ENCODE measurements at regions not wholly inside any gene's neighbourhood (a gene's known extent, or its start where the extent isn't known, plus 50 kb on each side); places are given as distances from the start of the nearest gene placed in this dataset.

DNA sequence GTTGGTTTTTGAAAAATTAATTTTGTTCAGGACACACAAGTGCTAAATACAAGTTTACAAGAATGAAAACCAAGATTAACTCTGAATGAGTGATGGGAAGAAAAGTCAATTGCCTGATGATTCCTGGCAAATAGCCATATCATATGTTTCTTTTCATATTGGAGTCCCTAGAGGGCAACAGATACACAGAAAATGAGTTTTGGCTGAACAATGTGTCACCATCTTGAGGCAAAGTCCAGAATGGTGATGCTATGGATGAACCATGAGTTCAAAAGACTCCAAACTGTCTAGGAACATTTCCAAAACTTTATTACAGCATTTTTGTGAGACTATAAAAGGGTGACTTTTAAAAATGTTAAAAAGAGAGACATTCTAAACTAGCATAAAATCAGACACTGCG is 382.9 kb downstream of the TMEM161B start:
- CTCF ChIA-PET = no interaction called here
- POLR2A ChIA-PET (ENCODE audit: low non-redundant PET) = no interaction called here
- TF ChIP-seq, protein P1, sequence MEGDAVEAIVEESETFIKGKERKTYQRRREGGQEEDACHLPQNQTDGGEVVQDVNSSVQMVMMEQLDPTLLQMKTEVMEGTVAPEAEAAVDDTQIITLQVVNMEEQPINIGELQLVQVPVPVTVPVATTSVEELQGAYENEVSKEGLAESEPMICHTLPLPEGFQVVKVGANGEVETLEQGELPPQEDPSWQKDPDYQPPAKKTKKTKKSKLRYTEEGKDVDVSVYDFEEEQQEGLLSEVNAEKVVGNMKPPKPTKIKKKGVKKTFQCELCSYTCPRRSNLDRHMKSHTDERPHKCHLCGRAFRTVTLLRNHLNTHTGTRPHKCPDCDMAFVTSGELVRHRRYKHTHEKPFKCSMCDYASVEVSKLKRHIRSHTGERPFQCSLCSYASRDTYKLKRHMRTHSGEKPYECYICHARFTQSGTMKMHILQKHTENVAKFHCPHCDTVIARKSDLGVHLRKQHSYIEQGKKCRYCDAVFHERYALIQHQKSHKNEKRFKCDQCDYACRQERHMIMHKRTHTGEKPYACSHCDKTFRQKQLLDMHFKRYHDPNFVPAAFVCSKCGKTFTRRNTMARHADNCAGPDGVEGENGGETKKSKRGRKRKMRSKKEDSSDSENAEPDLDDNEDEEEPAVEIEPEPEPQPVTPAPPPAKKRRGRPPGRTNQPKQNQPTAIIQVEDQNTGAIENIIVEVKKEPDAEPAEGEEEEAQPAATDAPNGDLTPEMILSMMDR (conservative IDR thresholded peaks at IDR 0.05; ENCODE audit: low read depth) = no peak; the same call in 1 of the 2 replicates

DNA sequence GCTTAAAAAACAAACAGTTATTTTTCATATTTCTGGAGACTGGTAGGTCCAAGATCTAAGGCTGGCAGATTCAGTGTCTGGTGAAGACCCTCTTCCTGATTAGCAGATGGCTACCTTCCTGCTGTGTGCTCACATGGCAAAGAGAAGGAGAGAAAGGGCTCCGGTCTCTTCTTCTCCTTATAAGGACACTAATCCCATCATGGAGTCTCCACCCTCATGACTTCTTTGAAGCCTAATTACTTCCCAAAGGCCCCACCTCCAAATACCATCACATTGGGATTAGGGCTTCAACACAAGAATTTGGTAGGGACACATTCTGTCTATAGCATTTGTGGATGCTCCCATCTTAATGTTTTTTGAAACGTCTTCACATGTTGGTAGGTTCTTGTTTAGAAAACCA is 391.1 kb downstream of the TMEM161B start:
- TF ChIP-seq, protein P1 (conservative IDR thresholded peaks at IDR 0.05; ENCODE audit: low read depth) = no peak
- no peak for DNase-seq (ENCODE audit: low spot score)
- POLR2A ChIA-PET (ENCODE audit: low non-redundant PET) = no interaction called here

More for the DNA sequence above, 382.9 kb downstream of the TMEM161B start:
- no peak overlapping the region for H3K27ac ChIP-seq
- DNase-seq (ENCODE audit: low spot score) = no peak

DNA sequence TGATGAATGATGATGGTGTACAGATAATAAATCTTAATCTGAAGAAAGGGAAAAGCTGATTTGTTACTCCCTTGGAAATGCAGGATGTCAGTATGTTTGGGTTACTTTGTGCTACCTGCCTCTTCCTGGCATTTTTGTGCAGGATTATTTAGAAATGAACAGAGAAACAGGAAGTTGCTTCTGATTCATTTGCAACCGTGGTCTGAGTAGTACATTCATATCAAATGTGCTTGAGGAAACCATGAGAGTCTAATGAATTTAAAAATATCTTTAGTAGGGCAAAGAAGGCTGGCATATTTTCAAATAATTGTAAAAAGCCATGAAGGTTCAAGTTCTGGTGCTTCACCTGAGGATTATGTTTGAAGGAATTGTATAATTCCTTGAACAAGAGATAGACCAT is 391.6 kb downstream of the TMEM161B start:
- DNase-seq (ENCODE audit: low spot score) = no peak
- ChIA-PET CTCF (no interaction called here), POLR2A (ENCODE audit: low non-redundant PET) (no interaction called here)
- no peak overlapping the region for H3K27ac ChIP-seq
- TF ChIP-seq, protein P1 (conservative IDR thresholded peaks at IDR 0.05; ENCODE audit: low read depth) = no peak

More for the DNA sequence above, 391.1 kb downstream of the TMEM161B start:
- H3K27ac ChIP-seq = no peak overlapping the region
- CTCF ChIA-PET = no interaction called here

DNA sequence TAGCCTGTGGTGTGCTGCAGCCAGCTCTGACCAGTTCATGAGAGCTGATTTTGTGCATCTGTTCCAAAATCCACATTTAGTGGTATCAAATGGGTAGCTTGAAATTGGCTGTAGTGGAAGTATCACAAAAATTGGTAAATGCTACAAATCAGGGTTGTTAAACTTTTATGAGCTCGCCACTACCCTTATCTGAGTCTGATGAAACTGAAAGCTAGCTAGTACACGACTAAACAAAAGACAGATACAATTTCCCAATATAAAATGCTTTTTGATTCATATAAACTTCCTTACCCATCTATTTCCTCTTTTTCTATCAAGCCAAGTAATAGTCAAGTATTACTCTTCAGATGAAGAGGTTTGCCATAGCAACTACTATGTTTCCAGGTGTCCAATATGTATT is 392.0 kb downstream of the TMEM161B start:
- TF ChIP-seq, protein P1 (conservative IDR thresholded peaks at IDR 0.05; ENCODE audit: low read depth) = no peak
- POLR2A ChIA-PET (ENCODE audit: low non-redundant PET) = no interaction called here
- H3K27ac ChIP-seq = no peak overlapping the region
- CTCF ChIA-PET = no interaction called here
- DNase-seq (ENCODE audit: low spot score) = no peak

DNA sequence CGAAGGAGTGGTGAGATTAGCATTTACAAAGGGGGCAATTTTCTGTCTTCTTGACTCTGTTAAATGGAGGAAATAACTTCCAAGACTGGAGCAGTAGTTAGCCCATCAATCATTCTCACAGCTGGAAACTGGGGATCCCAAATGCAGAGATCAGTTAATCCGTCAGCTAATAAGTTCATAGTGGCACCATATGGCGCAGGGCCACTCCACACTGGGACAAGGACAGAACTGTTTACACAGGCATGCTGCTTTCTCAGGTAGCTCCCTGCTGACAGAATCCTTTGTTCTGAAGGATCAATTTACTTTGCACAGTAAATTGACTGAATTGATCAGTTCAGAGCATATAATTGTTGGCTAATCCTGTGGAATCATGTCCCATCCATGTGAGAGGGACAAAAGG is 395.7 kb downstream of the TMEM161B start:
- ChIA-PET POLR2A (ENCODE audit: low non-redundant PET) (no interaction called here), CTCF (interaction anchor here (0.6 kb wide), 1 partner anchor 841 kb away, joined by 3 read pairs; no protein-coding TSS in a partner anchor)
- DNase-seq (ENCODE audit: low spot score) = no peak
- TF ChIP-seq, protein P1 (conservative IDR thresholded peaks at IDR 0.05; ENCODE audit: low read depth) = no peak
- no peak overlapping the region for H3K27ac ChIP-seq

DNA sequence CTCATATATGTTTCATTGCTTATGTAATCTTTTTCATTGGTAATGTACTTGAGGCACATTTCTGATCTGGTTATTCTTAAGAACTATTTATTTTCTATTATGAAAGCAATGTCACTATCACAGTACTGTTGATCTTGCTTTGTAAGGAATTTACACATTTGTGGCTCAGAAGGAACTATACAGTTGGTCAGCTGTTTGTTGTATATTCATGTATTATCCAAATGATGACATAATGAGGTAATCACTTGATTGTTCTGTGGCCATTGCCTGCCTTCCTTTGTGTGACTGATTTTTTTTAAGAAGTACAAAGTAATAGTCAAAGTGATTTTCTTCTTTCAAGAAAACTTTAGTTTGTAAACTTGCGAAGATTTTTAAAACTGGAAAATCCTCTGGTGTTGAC is 399.9 kb downstream of the TMEM161B start:
- DNase-seq (ENCODE audit: low spot score) = no peak
- ChIA-PET POLR2A (ENCODE audit: low non-redundant PET) (no interaction called here), CTCF (no interaction called here)
- no peak overlapping the region for H3K27ac ChIP-seq
- TF ChIP-seq, protein P1 (conservative IDR thresholded peaks at IDR 0.05; ENCODE audit: low read depth) = no peak

DNA sequence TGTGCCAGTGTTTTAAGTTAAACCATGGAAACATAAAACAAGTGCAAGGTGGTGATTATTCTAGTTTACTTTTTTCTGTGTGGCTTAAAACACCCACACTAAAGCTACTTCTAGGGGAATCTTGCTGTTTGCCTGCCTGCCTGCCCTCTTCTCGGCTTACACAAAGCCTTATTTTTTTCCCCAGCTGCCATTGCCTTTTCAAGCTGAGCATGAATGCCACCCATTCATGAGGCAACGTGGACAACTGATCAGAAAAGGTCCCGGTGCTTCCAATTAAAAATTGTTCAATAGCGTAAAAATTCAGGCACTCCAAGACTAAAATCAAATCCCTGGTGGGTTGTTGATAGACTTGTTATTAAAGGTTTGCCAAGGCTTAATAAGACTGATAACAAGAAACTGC is 401.4 kb downstream of the TMEM161B start:
- TF ChIP-seq, protein P1 (conservative IDR thresholded peaks at IDR 0.05; ENCODE audit: low read depth) = no peak
- CTCF ChIA-PET = no interaction called here
- DNase-seq (ENCODE audit: low spot score) = no peak
- POLR2A ChIA-PET (ENCODE audit: low non-redundant PET) = no interaction called here
- no peak overlapping the region for H3K27ac ChIP-seq
